Suppressor macrophage treated with lipopolysaccharide for 4 hours (primary cell): ENCODE measurements at regions not wholly inside any gene's neighbourhood (a gene's known extent, or its start where the extent isn't known, plus 50 kb on each side); places are given as distances from the start of the nearest gene placed in this dataset.
"Not testable (repeated sequence)": the region's sequence is repeated elsewhere in the genome, so short reads cannot be mapped to it uniquely, and the experiment has no call there.

Experiments used
- DNase-seq: peaks from one replicate; pipeline ENCODE4 v3.0.0-alpha.2; 2020

DNA sequence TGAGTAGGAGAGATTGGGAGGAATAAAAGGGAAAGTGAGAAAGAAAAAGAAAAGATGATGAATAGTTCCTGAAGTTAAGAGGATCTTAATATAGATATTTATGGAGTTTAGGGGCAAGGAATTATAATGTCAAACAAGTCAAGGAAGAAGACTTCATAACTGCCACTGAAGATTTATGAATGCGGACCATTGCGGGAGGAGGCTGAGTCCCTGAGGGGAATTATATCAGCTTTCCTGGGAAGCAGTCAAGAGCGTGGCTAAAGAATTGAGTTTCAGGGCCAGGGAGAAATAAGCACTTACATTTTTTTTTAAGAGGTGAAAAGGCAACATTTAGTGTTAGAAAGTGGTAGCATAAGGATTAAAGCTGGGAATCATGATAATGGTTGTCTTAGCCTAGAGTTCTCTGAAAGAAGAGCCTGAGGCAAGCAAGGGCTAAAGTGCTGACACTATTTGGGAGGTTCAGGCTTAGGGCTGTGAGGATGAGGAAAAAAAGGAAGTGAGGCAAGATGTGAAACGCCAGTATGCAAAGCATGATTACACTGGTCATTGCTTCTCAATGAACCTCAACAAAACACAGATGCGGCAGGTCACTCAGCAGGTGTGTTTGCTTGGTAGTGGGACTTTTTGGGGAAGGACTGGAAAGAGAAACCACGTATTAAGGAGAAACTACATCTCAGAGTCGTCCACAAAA, 217.1 kb downstream of the SLC4A3 start:
- no peak for DNase-seq

GRCh38 chr2:219848882-219849281, 221.5 kb downstream of the SLC4A3 start:
- DNase-seq, result no peak

DNA sequence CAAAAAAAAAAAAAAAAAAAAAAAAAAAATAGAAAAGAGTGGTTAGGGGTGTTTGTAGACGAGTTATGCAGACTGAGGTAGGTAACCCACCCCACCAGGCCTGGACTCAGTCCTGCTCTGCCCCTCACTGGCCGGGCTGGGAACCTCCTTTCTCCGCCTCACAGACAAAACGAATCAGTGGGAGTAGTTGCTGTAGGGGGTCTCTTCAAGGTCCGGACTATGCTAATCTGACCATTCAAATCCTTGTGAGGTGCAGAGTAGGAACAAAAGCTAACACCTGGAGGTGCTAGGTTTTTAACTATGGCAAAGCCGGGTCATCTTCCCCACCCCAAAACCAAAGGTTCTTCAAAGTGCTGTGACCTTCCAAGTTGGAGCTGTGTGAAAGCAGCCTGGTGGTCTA, 223.7 kb downstream of the SLC4A3 start:
- DNase-seq, result no peak

- no peak for DNase-seq
Measured at GRCh38 chr2:219851801-219852481, 224.5 kb downstream of the SLC4A3 start.

DNA sequence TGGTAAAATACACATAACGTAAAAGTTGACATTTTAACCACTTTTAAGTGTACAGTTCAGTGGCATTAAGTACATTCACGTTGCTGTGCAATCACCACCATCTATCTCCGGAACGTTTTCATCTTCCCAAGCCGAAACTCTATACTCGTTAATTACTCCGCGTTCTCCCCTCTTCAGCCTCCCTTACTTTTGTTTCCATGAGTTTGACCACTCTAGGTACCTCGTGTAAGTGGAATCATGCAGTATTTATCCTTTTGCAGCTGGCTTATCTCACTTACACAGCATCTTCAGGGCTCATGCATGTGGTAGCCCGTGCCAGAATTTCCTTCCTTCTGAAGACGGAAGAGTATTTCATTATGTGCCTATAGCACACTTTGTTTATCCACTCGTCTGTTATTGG, 225.2 kb downstream of the SLC4A3 start:
- no peak for DNase-seq

GRCh38 chr2:219856602-219857001, 229.2 kb downstream of the SLC4A3 start:
- DNase-seq, result no peak

- no peak for DNase-seq
Measured at GRCh38 chr2:219857751-219858150, 230.3 kb downstream of the SLC4A3 start.

DNA sequence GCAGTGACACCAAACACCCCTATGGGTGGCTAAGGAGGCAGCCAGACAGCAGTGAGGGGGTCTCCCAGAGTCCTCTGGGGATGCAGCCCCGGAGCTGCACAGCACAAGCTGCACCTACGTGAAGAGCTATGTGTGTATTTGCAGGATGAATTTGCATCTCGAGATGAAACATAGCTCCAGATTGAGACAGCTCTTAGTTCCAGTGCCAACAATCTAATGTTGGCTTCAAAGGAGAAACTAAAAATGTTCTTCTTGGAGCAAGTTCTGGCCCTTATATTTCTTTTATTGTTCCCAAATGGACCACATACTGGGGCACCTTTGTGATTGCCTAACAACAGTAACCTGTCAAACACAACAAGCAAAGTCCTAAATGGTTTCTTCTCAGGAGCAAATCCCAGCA, 233.9 kb downstream of the SLC4A3 start:
- no peak for DNase-seq

DNA sequence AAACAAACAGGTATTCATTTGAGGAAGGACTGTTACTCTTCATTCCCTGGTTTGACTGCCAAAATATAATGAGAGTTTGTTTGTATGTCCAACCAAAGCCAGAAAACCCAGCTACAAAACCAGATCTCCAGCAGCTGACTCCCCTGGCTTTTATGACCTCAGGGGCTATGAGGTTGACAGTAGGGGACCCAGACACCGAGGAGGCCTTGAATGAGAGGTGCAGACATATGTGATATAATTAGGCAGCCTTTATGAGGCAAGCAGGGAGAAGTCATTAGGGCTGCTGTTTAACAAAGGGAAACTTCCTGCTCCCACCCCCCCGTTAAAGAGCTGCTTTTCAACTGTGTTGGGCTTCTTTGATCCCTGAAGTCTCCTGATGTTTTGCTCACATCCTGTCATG, 236.7 kb downstream of the SLC4A3 start:
- no peak for DNase-seq

GRCh38 chr2:219868635-219869034, 241.2 kb downstream of the SLC4A3 start:
- no peak for DNase-seq

DNA sequence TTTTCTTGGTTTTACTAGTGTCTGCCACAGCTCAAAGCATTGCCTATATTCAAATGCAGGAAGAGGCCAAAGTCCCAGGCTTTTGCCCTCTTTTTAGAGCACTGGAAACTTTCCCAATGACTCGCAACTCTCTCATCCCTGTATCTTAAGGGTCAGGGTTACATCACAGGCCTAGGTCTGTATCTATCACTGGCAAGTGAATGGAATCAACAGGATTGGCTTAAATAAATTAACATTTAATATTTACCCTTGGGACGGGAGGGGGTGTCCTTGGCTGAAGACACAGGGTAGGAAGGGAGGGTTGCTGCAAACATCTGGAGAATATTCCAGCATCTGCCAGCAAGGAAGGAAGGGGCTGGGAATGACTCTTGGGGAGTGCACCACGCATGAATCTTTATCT, 242.6 kb downstream of the SLC4A3 start:
- DNase-seq, result no peak

GRCh38 chr2:219871351-219871750, 243.9 kb downstream of the SLC4A3 start:
- no peak for DNase-seq

DNA sequence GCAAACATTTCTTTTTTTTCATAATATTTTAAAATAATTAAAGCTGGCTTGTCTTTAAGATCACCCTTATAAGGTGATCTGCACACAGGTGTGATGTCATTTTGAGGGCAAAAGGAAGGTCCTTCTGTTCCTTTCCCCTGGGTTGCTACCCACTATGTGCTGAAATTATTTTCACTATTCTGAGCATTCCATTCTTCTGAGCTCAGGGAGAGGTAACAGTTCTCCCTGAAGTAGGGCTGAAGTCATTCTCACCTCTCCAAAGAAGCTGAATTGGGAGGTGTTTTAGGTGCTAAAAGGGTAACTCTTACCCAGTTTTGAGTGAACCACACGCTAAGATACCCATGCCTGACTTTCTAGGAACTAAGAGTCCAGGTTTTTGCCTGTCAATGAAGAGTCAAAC, 247.6 kb downstream of the SLC4A3 start:
- no peak for DNase-seq

- DNase-seq, result not testable (repeated sequence)
Measured at GRCh38 chr2:219875986-219876385, 248.6 kb downstream of the SLC4A3 start.

DNA sequence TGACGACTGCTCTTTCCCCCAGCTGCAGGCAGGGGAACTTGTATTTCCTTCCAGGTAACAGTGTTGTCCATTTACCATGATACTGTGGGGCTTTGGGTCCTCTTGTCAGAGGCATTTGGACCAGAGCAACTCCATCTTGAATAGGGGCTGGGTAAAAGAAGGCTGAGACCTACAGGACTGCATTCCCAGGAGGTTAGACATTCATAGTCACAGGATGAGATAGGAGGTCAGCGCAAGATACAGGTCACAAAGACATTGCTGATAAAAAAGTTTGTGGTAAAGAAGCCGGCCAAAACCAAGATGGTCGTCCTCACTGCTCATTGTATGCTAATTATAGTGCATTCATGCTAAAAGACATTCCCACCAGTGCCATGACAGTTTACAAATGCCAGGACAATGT, 249.5 kb downstream of the SLC4A3 start:
- no peak for DNase-seq

DNA sequence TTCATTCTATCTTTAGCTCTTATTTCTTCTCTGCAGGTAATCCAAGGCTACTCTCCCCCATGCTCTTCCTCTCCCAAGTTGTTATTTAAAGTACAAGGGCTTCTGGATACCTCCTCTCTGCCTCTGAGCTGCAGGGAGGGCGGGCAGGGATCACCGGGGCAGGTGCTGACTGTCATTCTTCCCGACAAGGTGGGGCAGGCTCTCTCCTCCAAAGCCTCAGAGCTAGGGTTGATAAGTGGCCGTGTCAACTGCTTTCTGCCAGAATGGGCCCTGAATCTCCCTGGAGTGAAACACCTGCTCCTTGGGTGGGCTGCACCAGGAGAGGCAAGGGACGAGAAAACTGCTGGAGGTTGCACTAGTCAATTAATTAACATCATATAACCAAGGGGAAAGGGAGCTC, 250.3 kb downstream of the SLC4A3 start:
- DNase-seq, result no peak

DNA sequence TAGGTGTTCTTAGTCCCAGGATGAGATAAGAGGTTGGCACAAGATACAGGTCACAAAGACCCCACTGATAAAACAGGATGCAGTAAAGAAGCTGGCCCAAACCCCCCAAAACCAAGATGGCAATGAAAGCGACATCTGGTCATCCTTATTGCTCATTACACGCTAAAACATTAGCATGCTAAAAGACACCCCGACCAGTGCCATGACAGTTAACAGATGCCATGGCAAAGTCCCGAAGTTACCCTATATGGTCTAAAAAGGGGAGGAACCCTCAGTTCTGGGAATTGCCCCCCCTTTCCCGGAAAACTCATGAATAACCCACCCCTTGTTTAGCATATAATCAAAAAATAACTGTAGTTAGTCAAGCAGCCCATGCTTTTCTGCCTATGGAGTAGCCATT, 251.1 kb downstream of the SLC4A3 start:
- DNase-seq, result no peak

DNA sequence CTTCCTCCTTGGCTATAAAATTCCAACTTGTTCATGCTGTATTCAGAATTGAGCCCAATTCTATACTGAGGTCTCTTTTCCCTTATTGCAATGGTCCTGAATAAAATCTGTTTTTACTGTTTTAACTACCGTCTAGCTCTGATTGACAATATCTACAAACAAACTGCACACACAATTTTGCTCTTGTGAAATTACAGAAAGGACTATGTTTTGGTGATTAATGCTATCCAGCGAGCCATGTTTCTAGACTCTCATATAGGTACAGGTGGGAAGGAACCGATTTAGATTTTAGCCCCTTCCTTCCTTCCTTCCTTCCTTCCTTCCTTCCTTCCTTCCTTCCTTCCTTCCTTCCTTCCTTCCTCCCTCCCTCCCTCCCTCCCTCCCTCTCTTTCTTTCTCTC, 254.4 kb downstream of the SLC4A3 start:
- no peak for DNase-seq

DNA sequence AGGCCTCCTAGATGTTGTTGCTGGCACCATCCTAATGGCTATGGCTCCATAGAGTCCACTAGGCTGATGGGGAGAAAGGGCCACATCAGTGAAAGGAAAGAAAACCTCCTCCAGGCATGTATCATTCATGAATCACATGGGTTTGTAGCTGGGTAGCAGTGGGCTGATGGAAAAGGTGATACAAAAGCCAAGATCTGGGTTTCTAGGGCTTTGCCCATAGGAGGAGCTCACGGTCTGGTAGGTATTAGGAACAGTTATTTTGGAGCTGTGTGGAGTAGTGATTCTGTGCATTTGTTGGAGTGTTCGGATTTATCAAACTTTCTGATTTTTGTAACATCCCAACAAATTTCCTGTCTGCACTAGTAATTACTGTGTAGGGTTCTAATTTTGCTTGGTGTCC, 259.2 kb downstream of the SLC4A3 start:
- no peak for DNase-seq

DNA sequence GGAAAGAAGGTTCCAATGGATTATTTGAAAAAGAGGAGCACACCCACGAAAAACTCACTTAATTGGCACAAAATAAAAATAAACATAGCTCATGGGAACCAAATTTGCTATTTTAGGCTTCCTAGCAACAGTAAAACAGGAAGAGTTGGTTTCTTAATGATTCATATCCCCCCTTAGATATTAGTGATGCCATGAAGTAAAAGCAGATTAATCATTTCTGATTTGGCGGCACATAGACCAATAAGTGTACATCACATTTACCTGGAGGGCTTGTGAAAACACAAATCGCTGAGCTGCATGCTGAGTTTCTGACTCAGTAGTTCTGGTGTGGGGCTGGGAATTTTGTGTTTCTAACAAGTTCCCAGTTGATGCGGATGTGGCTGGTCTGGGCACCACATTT, 260.4 kb downstream of the SLC4A3 start:
- no peak for DNase-seq

DNA sequence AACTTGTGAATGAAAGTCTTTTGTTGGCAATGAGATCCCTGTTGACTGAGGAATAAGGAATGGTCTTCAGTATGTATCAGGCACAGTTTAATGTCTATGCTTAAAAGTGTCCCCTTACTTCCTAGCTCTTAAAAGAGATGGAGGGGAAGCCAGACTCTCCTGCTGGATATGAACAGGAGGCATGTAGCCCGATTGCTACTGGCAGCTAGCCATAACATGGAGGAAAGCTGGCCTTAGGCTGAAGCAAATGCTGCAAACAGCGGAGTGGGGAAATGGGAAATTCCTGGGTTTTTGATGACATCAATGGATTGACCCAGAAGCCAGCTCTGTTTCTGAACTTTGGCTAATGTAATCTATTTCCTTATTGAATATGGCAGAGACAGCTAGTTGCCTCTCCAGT, 266.1 kb downstream of the SLC4A3 start:
- DNase-seq, result no peak

DNA sequence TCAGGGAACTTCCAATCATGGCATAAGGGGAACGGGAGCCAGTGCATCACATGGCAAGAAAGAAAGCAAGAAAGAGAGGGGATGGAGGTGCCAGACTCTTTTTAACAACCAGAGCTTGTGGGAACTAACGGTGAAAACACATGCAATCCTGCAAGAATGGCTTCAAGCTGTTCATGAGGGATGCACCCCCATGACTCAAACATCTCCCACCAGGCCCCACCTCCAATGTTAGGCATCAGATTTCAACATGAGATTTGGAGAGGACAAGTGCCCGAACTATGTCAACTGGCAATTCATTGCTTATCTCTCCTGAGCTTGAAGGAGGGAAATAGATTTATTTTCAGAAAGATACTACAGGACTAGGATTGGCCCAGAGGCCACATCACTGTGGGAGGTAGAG, 270.0 kb downstream of the SLC4A3 start:
- no peak for DNase-seq

DNA sequence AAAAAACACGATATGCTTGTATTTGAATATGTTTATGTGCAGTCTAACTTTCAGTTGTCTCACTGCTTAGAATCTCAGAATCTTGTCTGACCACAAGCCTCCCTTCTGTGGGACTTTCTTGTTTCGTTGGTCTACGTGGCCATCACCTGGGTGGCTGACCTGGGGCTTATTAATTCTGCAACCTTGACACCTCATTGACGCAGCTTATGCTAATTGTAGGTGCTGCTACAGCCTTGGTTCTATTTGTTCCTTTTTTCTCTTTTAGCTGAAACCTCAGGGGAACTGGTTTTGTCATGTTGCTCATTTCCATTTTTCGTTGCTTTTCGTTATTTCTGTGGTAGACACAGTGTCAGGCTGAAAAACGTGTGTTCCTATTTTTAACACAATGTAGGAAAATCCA, 273.7 kb downstream of the SLC4A3 start:
- no peak for DNase-seq

- DNase-seq, result no peak
Measured at GRCh38 chr2:219902891-219903552, 275.6 kb downstream of the SLC4A3 start.
